BLaER1 treated with 17β-estradiol and CSF1 and Interleukin-3, amounts not matched to agents 10 nM and 100 nM (cell line): ENCODE measurements at regions not wholly inside any gene's neighbourhood (a gene's known extent, or its start where the extent isn't known, plus 50 kb on each side); places are given as distances from the start of the nearest gene placed in this dataset.

Experiments
- H3K27ac ChIP-seq, 11 experiments: shearing (Covaris generic); formaldehyde crosslinking; 2 replicates each; pipeline ENCODE4 v1.8.1; 2022
- H3K27me3 ChIP-seq, 11 experiments: shearing (Covaris generic); formaldehyde crosslinking; 2 replicates each; pipeline ENCODE4 v1.8.1; 2022
- H3K36me3 ChIP-seq, 11 experiments: shearing (Covaris generic); formaldehyde crosslinking; 2 replicates each; pipeline ENCODE4 v1.8.1; 2022
- H3K4me1 ChIP-seq, 10 experiments: shearing (Covaris generic); formaldehyde crosslinking; 2 replicates each; pipeline ENCODE4 v1.8.1; 2022
- H3K4me2 ChIP-seq, 11 experiments: shearing (Covaris generic); formaldehyde crosslinking; 2 replicates each; pipeline ENCODE4 v1.8.1; 2022
- H3K4me3 ChIP-seq, 10 experiments: shearing (Covaris generic); formaldehyde crosslinking; 2 replicates each; pipeline ENCODE4 v1.8.1; 2022
- H3K9ac ChIP-seq, 11 experiments: shearing (Covaris generic); formaldehyde crosslinking; 2 replicates each; pipeline ENCODE4 v1.8.1; 2022
- H3K9me3 ChIP-seq, 11 experiments: shearing (Covaris generic); formaldehyde crosslinking; replicated peaks in 1 of 11; 2 replicates each; pipeline ENCODE4 v1.8.1; 2022
- H4K20me1 ChIP-seq, 11 experiments: shearing (Covaris generic); formaldehyde crosslinking; 2 replicates each; pipeline ENCODE4 v1.8.1; 2022
- Cebpa-rat ChIP-seq, 11 experiments: shearing (Covaris generic); IDR thresholded peaks; 2 replicates each; pipeline ENCODE4 v1.8.1; 2022

- H3K9me3 ChIP-seq: no peaks in the 10 kb centered on the region
- H3K4me2 ChIP-seq: no peak overlapping the region
- no peak overlapping the region for H3K4me3 ChIP-seq
- H3K36me3 ChIP-seq: no peaks in the 10 kb centered on the region
- no peak overlapping the region for H3K27ac ChIP-seq
- no peaks in the 10 kb centered on the region for H4K20me1 ChIP-seq
- no peak overlapping the region for H3K9ac ChIP-seq
- no peak for TF ChIP-seq Cebpa-rat (IDR thresholded peaks at IDR 0.05)
- H3K27me3 ChIP-seq: no peaks in the 10 kb centered on the region
- no peaks in the 10 kb centered on the region for H3K4me1 ChIP-seq
Observed at GRCh38 chr7:153324094-153324493, 564.5 kb downstream of the ACTR3B start.

GRCh38 chr7:153327683-153328082 lies 568.1 kb downstream of the ACTR3B start:
- H3K4me2 ChIP-seq: no peak overlapping the region
- no peaks in the 10 kb centered on the region for H4K20me1 ChIP-seq
- no peak overlapping the region for H3K4me3 ChIP-seq
- no peak overlapping the region for H3K27ac ChIP-seq
- H3K27me3 ChIP-seq: no peaks in the 10 kb centered on the region
- TF ChIP-seq Cebpa-rat (IDR thresholded peaks at IDR 0.05): no peak
- H3K9me3 ChIP-seq: peaks cover 0 to 12% (median 5%) of the 10 kb centered on the region in 11 experiments; a peak in 7 of 22 replicates
- H3K36me3 ChIP-seq: no peaks in the 10 kb centered on the region
- H3K9ac ChIP-seq: no peak overlapping the region
- H3K4me1 ChIP-seq: no peaks in the 10 kb centered on the region

- no peaks in the 10 kb centered on the region for H3K27me3 ChIP-seq
Observed at GRCh38 chr7:153331427-153331826, 571.9 kb downstream of the ACTR3B start.

GRCh38 chr7:153354071-153354470 lies 594.5 kb downstream of the ACTR3B start:
- peak overlapping the region in 6 of 11 experiments; percentile 12 to 56 (median 46); a peak in 10 of 22 replicates for H3K4me2 ChIP-seq
- H3K4me1 ChIP-seq: peaks cover 0 to 30% (median 3%) of the 10 kb centered on the region in 10 experiments; a peak in 10 of 20 replicates
- TF ChIP-seq Cebpa-rat (IDR thresholded peaks at IDR 0.05): no peak
- H3K9me3 ChIP-seq: peaks cover 0 to 9% (median 3%) of the 10 kb centered on the region in 11 experiments; a peak in 8 of 22 replicates
- no peaks in the 10 kb centered on the region for H4K20me1 ChIP-seq
- no peaks in the 10 kb centered on the region for H3K27me3 ChIP-seq
- peak overlapping the region in 7 of 11 experiments; percentile 29 to 76 (median 49); a peak in 12 of 22 replicates for H3K27ac ChIP-seq
- no peaks in the 10 kb centered on the region for H3K36me3 ChIP-seq
- H3K4me3 ChIP-seq: no peak overlapping the region
- peak overlapping the region in 1 of 11 experiments; percentile 7; a peak in 1 of 22 replicates for H3K9ac ChIP-seq

More at GRCh38 chr7:153331427-153331826, 571.9 kb downstream of the ACTR3B start:
- Histone ChIP-seq H3K27ac (no peak overlapping the region), H3K36me3 (no peaks in the 10 kb centered on the region), H3K9ac (no peak overlapping the region), H3K9me3 (peaks cover 0 to 12% (median 5%) of the 10 kb centered on the region in 11 experiments; a peak in 7 of 22 replicates), H3K4me3 (no peak overlapping the region), H3K4me2 (no peak overlapping the region), H4K20me1 (no peaks in the 10 kb centered on the region), H3K4me1 (no peaks in the 10 kb centered on the region)
- TF ChIP-seq Cebpa-rat (IDR thresholded peaks at IDR 0.05): no peak

GRCh38 chr7:153370092-153370491 lies 610.5 kb downstream of the ACTR3B start:
- Histone ChIP-seq H3K9me3 (peaks cover 13 to 22% (median 18%) of the 10 kb centered on the region in 11 experiments), H3K9ac (no peak overlapping the region), H3K27me3 (no peaks in the 10 kb centered on the region), H3K36me3 (no peaks in the 10 kb centered on the region), H3K4me2 (no peak overlapping the region), H3K27ac (no peak overlapping the region), H4K20me1 (no peaks in the 10 kb centered on the region), H3K4me3 (no peak overlapping the region), H3K4me1 (no peaks in the 10 kb centered on the region)
- no peak for TF ChIP-seq Cebpa-rat (IDR thresholded peaks at IDR 0.05)

- Histone ChIP-seq H4K20me1 (no peaks in the 10 kb centered on the region), H3K27me3 (no peaks in the 10 kb centered on the region), H3K4me2 (no peak overlapping the region), H3K27ac (no peak overlapping the region), H3K4me1 (no peaks in the 10 kb centered on the region; a peak in 1 of 20 replicates), H3K9me3 (no peaks in the 10 kb centered on the region), H3K9ac (0 out of 22 replicates have a peak overlapping the region, but pooled peaks of 1 of the 11 experiments have one; percentile 2), H3K4me3 (no peak overlapping the region), H3K36me3 (no peaks in the 10 kb centered on the region)
- no peak for TF ChIP-seq Cebpa-rat (IDR thresholded peaks at IDR 0.05)
Observed at GRCh38 chr7:153380636-153381035, 621.1 kb downstream of the ACTR3B start.

- TF ChIP-seq Cebpa-rat (IDR thresholded peaks at IDR 0.05): no peak
- no peaks in the 10 kb centered on the region for H3K9me3 ChIP-seq
- H3K9ac ChIP-seq: peak overlapping the region in 2 of 11 experiments; percentile 2 to 30; a peak in 1 of 22 replicates
- H3K4me3 ChIP-seq: no peak overlapping the region
- no peak overlapping the region for H3K27ac ChIP-seq
- H3K4me2 ChIP-seq: peak overlapping the region in 2 of 11 experiments; percentile 8 to 50; a peak in 2 of 22 replicates
- H4K20me1 ChIP-seq: no peaks in the 10 kb centered on the region
- H3K4me1 ChIP-seq: no peaks in the 10 kb centered on the region; a peak in 1 of 20 replicates
- H3K36me3 ChIP-seq: no peaks in the 10 kb centered on the region
- no peaks in the 10 kb centered on the region for H3K27me3 ChIP-seq
Observed at GRCh38 chr7:153381275-153382040, 621.9 kb downstream of the ACTR3B start.

- peaks cover 0 to 5% (median 0%) of the 10 kb centered on the region in 11 experiments; a peak in 8 of 22 replicates for H3K9me3 ChIP-seq
- H3K4me3 ChIP-seq: no peak overlapping the region
- no peaks in the 10 kb centered on the region for H3K36me3 ChIP-seq
- H3K4me1 ChIP-seq: no peaks in the 10 kb centered on the region; a peak in 1 of 20 replicates
- TF ChIP-seq Cebpa-rat (IDR thresholded peaks at IDR 0.05): no peak
- H3K27ac ChIP-seq: no peak overlapping the region
- H4K20me1 ChIP-seq: no peaks in the 10 kb centered on the region
- no peaks in the 10 kb centered on the region for H3K27me3 ChIP-seq
- H3K9ac ChIP-seq: no peak overlapping the region
- no peak overlapping the region for H3K4me2 ChIP-seq
Observed at GRCh38 chr7:153382641-153383101, 623.1 kb downstream of the ACTR3B start.

GRCh38 chr7:153383781-153384180 lies 624.2 kb downstream of the ACTR3B start:
- Histone ChIP-seq H3K36me3 (no peaks in the 10 kb centered on the region), H3K4me3 (no peak overlapping the region), H3K27me3 (no peaks in the 10 kb centered on the region), H3K4me2 (no peak overlapping the region), H3K9me3 (peaks cover 0 to 16% (median 10%) of the 10 kb centered on the region in 11 experiments; a peak in 12 of 22 replicates), H3K27ac (no peak overlapping the region), H4K20me1 (no peaks in the 10 kb centered on the region), H3K4me1 (no peaks in the 10 kb centered on the region; a peak in 1 of 20 replicates), H3K9ac (no peak overlapping the region)
- TF ChIP-seq Cebpa-rat (IDR thresholded peaks at IDR 0.05): no peak
